ENCODE measurements at regions not wholly inside any gene's neighbourhood (a gene's known extent, or its start where the extent isn't known, plus 50 kb on each side); places are given as distances from the start of the nearest gene placed in this dataset.

DNA sequence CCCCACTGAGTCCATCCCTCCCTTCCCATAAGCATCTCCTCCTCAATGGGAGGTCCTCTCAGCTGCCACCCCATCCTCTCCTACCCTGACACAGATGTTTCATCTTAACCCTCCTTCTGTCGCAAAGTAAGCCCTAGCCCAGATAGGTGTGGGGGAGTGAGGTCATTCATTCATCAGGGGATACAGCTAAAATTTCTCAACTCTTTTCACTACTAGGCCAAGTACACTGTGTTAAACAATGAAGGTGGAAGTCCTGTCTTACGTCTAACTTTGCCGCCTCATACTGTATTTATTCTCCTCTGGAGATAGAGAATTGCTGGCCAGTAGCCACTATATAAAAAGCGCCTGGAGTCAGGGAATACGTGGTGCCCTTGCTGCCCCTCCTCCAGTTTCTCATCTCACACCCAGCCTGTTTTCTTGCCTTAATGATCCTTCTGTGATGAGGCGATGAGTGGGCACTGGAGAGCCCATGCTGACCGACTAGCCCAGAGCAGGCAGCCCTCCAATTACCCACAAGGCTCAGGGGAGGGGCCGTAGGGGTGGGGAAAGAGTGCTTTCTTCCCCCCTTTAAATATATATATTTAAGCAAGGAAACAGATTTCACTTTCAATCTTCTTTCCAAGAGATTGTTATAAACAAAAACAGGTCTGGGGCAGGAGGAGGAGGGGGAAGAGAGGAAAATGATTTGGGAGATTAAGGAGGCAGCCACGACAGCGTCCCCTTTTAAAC is 149.5 kb downstream of the PJA1 start:
- no peaks in the 10 kb centered on the region for H3K79me2 ChIP-seq (ENCODE audit: control insufficient read depth, insufficient read depth, low read length, unreplicated experiment)
- H3K27ac ChIP-seq (ENCODE audit: low read depth, low read length): no peak overlapping the region
- H3K4me3 ChIP-seq (ENCODE audit: low read depth, low read length): no peak overlapping the region
- no peak overlapping the region for H2AFZ ChIP-seq (ENCODE audit: low read length, unreplicated experiment)
- no peaks in the 10 kb centered on the region for H3K36me3 ChIP-seq (ENCODE audit: insufficient read depth, low read length)
- no peaks in the 10 kb centered on the region for H3K4me1 ChIP-seq (ENCODE audit: control insufficient read depth, insufficient read depth, low read length, unreplicated experiment)
- no peaks in the 10 kb centered on the region for H3K27me3 ChIP-seq (ENCODE audit: insufficient read depth, low read length)

DNA sequence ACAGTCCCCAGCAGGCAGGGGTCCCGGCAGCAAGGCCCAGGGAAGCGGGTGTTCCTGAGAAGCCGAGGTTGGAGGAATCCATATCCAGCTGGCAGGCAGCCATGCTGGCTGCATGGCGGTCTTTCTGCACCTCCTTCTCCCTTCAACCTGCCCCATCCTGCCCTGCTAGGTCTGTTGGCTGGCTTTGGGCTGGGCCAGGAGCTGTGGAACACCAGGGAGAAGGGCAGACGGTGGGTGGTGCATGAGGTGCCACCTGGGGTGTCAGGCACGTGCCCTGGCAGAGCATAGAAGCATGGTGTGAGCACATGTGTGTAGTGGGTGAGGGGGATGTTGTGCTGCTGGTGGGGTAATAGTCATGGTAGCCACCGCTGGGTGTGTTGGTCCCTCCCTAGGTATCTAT is 150.1 kb downstream of the PJA1 start:
- Histone ChIP-seq H3K36me3 (ENCODE audit: insufficient read depth, low read length) (no peaks in the 10 kb centered on the region), H3K79me2 (ENCODE audit: control insufficient read depth, insufficient read depth, low read length, unreplicated experiment) (no peaks in the 10 kb centered on the region), H3K4me1 (ENCODE audit: control insufficient read depth, insufficient read depth, low read length, unreplicated experiment) (no peaks in the 10 kb centered on the region), H3K4me3 (ENCODE audit: low read depth, low read length) (no peak overlapping the region), H3K27ac (ENCODE audit: low read depth, low read length) (no peak overlapping the region), H3K27me3 (ENCODE audit: insufficient read depth, low read length) (no peaks in the 10 kb centered on the region), H2AFZ (ENCODE audit: low read length, unreplicated experiment) (no peak overlapping the region)

DNA sequence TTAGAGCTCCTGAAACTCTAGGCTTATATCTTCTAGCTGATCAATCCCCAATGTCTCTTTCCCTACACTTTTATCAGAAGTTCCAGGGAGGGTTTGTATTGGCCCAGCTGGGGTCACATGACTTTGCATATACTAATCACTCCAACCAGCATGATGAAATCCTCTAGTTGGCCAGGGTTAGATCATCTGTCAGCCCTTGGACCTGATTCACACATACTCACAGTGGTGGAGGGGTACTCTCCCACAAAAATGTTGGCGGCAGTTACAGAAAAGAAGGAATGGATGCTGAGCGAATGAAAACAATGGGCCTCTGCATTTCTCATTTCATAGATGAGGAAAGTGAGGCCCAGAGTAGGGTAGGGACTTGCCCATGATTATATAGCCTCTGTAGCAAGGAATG is 151.1 kb downstream of the PJA1 start:
- no peak overlapping the region for H2AFZ ChIP-seq (ENCODE audit: low read length, unreplicated experiment)
- no peak overlapping the region for H3K4me3 ChIP-seq (ENCODE audit: low read depth, low read length)
- no peaks in the 10 kb centered on the region for H3K4me1 ChIP-seq (ENCODE audit: control insufficient read depth, insufficient read depth, low read length, unreplicated experiment)
- no peak overlapping the region for H3K27ac ChIP-seq (ENCODE audit: low read depth, low read length)
- H3K27me3 ChIP-seq (ENCODE audit: insufficient read depth, low read length): no peaks in the 10 kb centered on the region
- no peaks in the 10 kb centered on the region for H3K36me3 ChIP-seq (ENCODE audit: insufficient read depth, low read length)
- H3K79me2 ChIP-seq (ENCODE audit: control insufficient read depth, insufficient read depth, low read length, unreplicated experiment): no peaks in the 10 kb centered on the region

DNA sequence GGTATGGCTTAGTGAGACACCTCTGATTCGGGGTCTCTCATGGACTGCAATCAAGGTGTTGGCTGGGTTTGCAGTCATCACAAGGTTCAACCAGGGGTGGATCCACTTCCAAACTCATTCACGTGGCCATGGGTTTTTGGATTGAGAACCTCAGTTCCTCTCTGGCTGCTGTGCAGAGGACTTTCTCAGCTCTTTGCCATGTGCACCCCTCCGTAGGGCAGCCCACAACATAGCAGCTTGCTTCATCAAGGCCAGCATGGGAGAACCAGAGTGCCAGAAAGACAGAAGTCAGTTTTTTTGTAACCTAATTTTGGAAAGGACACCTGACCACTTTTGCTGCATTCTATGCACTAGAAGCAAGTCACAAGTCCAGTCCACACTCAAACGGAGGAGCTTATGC is 154.9 kb downstream of the PJA1 start:
- Histone ChIP-seq H3K27me3 (ENCODE audit: insufficient read depth, low read length) (no peaks in the 10 kb centered on the region), H3K27ac (ENCODE audit: low read depth, low read length) (no peak overlapping the region), H3K36me3 (ENCODE audit: insufficient read depth, low read length) (no peaks in the 10 kb centered on the region), H3K4me3 (ENCODE audit: low read depth, low read length) (no peak overlapping the region), H3K79me2 (ENCODE audit: control insufficient read depth, insufficient read depth, low read length, unreplicated experiment) (no peaks in the 10 kb centered on the region), H3K4me1 (ENCODE audit: control insufficient read depth, insufficient read depth, low read length, unreplicated experiment) (no peaks in the 10 kb centered on the region), H2AFZ (ENCODE audit: low read length, unreplicated experiment) (no peak overlapping the region)

DNA sequence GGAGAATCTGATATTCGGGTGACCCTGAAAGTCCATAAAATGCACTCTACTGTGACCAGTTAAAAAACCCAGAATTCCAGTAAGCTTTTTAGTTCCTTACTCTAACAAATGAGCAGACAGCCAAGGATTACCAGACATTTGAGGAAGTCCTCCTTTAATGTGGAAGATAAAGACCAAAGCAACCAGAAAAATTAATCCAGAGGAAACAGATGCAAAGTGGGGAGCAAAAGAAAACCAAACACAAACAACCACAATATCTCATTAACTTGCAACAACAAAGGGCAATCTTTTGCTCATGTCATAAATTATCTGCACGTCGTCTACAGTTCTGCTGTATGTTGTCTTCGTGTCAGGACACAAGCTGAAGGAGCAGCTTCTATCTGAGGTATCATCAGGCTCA is 164.4 kb downstream of the PJA1 start:
- H2AFZ ChIP-seq (ENCODE audit: low read length, unreplicated experiment): no peak overlapping the region
- no peaks in the 10 kb centered on the region for H3K79me2 ChIP-seq (ENCODE audit: control insufficient read depth, insufficient read depth, low read length, unreplicated experiment)
- H3K27ac ChIP-seq (ENCODE audit: low read depth, low read length): no peak overlapping the region
- no peak overlapping the region for H3K4me3 ChIP-seq (ENCODE audit: low read depth, low read length)
- H3K27me3 ChIP-seq (ENCODE audit: insufficient read depth, low read length): no peaks in the 10 kb centered on the region
- peaks cover 11% of the 10 kb centered on the region for H3K4me1 ChIP-seq (ENCODE audit: control insufficient read depth, insufficient read depth, low read length, unreplicated experiment)
- H3K36me3 ChIP-seq (ENCODE audit: insufficient read depth, low read length): no peaks in the 10 kb centered on the region

DNA sequence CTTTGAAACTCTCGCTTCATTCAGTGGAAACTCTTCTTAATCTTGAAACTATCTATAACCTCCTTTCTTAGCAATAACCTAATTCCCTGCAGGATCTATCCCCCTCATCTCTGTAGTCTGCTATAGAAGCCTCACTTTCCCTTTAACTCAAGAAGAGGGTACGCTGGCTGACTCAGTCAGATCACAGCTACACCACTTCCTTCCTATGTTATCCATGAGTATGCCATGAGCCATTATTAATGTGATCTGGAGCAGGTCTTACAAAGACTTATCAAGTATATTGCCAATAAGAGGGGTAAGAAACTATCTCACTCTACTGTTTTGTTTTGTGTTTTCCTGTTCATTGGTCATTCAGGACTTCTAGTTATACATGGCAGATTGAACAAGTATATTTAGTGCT is 165.3 kb downstream of the PJA1 start:
- Histone ChIP-seq H3K4me3 (ENCODE audit: low read depth, low read length) (no peak overlapping the region), H3K36me3 (ENCODE audit: insufficient read depth, low read length) (no peaks in the 10 kb centered on the region), H2AFZ (ENCODE audit: low read length, unreplicated experiment) (no peak overlapping the region), H3K79me2 (ENCODE audit: control insufficient read depth, insufficient read depth, low read length, unreplicated experiment) (no peaks in the 10 kb centered on the region), H3K27me3 (ENCODE audit: insufficient read depth, low read length) (no peaks in the 10 kb centered on the region), H3K27ac (ENCODE audit: low read depth, low read length) (no peak overlapping the region), H3K4me1 (ENCODE audit: control insufficient read depth, insufficient read depth, low read length, unreplicated experiment) (peaks cover 17% of the 10 kb centered on the region)

DNA sequence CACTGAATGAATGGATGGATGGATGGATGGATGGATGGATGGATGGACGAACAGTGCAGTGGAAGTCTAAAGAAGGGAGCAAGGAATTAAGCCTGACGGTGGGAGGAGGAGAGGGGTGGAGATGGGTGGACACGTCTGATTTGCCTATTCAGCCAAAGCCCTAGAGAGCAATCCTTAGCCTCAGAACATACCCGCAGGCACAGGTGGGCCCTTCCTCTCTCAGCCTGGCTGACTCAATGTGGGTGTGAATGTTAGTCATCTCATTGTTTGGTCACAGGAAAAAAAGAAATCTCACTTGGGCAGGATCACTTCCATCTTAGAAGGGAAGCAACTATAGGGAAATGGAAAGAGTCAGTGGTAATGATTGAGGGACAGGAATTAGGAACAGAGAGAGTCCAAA is 165.9 kb downstream of the PJA1 start:
- H3K4me3 ChIP-seq (ENCODE audit: low read depth, low read length): no peak overlapping the region
- no peak overlapping the region for H3K27ac ChIP-seq (ENCODE audit: low read depth, low read length)
- H2AFZ ChIP-seq (ENCODE audit: low read length, unreplicated experiment): no peak overlapping the region
- no peaks in the 10 kb centered on the region for H3K36me3 ChIP-seq (ENCODE audit: insufficient read depth, low read length)
- no peaks in the 10 kb centered on the region for H3K79me2 ChIP-seq (ENCODE audit: control insufficient read depth, insufficient read depth, low read length, unreplicated experiment)
- H3K27me3 ChIP-seq (ENCODE audit: insufficient read depth, low read length): no peaks in the 10 kb centered on the region
- H3K4me1 ChIP-seq (ENCODE audit: control insufficient read depth, insufficient read depth, low read length, unreplicated experiment): peaks cover 17% of the 10 kb centered on the region

DNA sequence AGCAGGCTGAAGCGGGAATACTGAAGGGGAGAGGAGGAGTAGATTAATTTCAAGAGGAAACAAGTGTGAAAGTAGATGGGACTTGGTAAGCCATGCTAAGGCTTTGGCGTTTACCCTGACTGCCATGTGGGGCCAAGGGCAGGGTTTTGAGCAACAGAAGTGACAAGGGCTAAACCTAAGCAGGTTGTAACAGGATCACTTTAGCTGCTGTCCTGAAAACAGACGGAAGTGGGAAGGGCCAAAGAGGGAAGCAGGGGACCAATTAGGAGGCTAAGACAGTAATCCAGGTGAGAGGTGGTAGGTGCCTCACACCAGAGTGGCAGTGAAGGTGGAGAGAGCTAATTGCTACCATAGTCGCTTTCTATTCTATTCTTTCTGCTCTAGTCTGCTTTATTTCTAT is 166.5 kb downstream of the PJA1 start:
- no peak overlapping the region for H3K27ac ChIP-seq (ENCODE audit: low read depth, low read length)
- peaks cover 17% of the 10 kb centered on the region for H3K4me1 ChIP-seq (ENCODE audit: control insufficient read depth, insufficient read depth, low read length, unreplicated experiment)
- H3K36me3 ChIP-seq (ENCODE audit: insufficient read depth, low read length): no peaks in the 10 kb centered on the region
- H3K79me2 ChIP-seq (ENCODE audit: control insufficient read depth, insufficient read depth, low read length, unreplicated experiment): no peaks in the 10 kb centered on the region
- no peaks in the 10 kb centered on the region for H3K27me3 ChIP-seq (ENCODE audit: insufficient read depth, low read length)
- no peak overlapping the region for H3K4me3 ChIP-seq (ENCODE audit: low read depth, low read length)
- H2AFZ ChIP-seq (ENCODE audit: low read length, unreplicated experiment): no peak overlapping the region

DNA sequence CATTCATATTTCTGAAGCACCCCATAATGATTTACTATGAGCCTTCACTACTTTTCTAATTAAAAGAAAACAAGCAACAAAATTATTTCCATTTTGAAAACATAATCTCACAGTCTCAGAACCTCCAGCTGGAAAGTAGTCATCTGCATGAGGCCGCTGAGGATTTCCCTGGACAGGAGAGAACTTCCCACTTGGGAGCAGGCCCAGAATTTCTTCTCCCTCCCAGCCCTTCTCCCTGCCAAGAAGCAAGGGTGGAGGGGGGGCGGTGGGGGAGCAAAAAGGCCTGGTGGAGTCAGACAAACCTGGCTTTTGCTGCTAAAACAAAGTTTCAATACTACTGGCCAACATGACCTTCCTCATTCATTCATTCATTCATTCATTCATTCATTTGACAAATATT is 167.3 kb downstream of the PJA1 start:
- Histone ChIP-seq H3K27me3 (ENCODE audit: insufficient read depth, low read length) (no peaks in the 10 kb centered on the region), H3K36me3 (ENCODE audit: insufficient read depth, low read length) (no peaks in the 10 kb centered on the region)

DNA sequence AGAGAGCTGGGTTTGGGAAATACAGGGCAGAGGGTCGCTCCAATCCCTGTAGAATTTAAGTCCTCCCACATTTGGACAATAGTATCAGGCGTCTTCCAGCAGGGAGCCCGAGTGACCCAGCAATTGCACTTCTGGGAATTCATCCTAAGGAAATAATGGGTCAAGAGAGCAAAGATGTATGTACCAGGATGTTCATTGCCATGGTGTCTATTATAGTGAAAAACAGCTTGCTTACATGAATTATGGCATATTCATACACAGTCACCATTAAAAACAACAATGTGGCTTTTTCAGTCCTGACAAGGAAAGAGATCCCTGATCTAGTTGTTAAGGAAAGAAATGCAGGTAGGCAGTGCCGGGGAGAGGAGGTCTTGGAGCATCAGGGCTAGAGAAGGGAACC is 167.7 kb downstream of the PJA1 start:
- Histone ChIP-seq H3K36me3 (ENCODE audit: insufficient read depth, low read length) (no peaks in the 10 kb centered on the region), H3K4me1 (ENCODE audit: control insufficient read depth, insufficient read depth, low read length, unreplicated experiment) (peaks cover 17% of the 10 kb centered on the region), H3K79me2 (ENCODE audit: control insufficient read depth, insufficient read depth, low read length, unreplicated experiment) (no peaks in the 10 kb centered on the region), H2AFZ (ENCODE audit: low read length, unreplicated experiment) (no peak overlapping the region), H3K27me3 (ENCODE audit: insufficient read depth, low read length) (no peaks in the 10 kb centered on the region), H3K27ac (ENCODE audit: low read depth, low read length) (no peak overlapping the region; the same call in 1 of the 2 replicates), H3K4me3 (ENCODE audit: low read depth, low read length) (no peak overlapping the region)

More for the DNA sequence above, 167.3 kb downstream of the PJA1 start:
- no peak overlapping the region for H3K4me3 ChIP-seq (ENCODE audit: low read depth, low read length)
- H3K4me1 ChIP-seq (ENCODE audit: control insufficient read depth, insufficient read depth, low read length, unreplicated experiment): peaks cover 17% of the 10 kb centered on the region
- H3K79me2 ChIP-seq (ENCODE audit: control insufficient read depth, insufficient read depth, low read length, unreplicated experiment): no peaks in the 10 kb centered on the region
- H2AFZ ChIP-seq (ENCODE audit: low read length, unreplicated experiment): no peak overlapping the region
- H3K27ac ChIP-seq (ENCODE audit: low read depth, low read length): no peak overlapping the region; the same call in 1 of the 2 replicates

DNA sequence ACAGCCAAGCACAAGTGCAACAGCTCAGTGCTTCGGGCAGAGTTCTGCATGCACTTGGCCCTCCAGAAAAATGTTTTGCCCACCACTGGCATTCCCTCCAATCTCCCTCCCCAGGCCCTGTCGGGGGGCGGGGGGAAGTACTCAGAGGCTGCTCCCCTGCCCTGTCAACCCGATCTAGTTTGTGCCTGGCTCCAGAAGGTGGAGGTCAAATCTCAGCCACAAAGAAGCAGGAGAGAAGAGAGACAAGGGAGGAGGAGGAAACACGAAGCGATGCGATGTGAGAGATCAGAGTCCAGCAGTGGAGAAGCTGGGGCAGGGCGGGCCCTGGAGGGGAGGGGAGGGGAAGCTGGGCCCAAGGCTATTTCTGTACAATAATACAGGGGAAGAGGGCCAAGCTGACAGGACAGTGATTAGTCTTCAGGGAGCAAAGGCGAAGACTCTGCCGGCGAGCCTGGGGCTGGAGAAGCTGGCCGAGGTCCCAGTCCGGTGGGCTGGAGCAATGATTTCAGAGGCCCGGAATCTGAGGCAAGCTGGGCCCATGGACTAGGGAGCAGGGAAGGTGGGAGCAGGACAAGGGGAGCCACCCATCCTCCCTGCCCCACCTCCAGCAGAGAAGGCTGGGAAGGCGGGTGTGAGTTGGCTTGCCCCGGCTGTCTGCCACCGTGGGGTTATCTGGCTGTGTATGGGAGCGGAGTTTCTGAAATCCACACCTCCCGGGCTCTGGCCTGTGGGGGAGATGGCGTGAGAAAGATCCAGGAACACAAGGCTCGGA is 167.1 kb downstream of the EFNB1 start:
- Histone ChIP-seq H3K79me2 (ENCODE audit: control insufficient read depth, insufficient read depth, low read length, unreplicated experiment) (no peaks in the 10 kb centered on the region), H3K4me1 (ENCODE audit: control insufficient read depth, insufficient read depth, low read length, unreplicated experiment) (peaks cover 17% of the 10 kb centered on the region), H3K27ac (ENCODE audit: low read depth, low read length) (no peak overlapping the region), H3K4me3 (ENCODE audit: low read depth, low read length) (no peak overlapping the region), H2AFZ (ENCODE audit: low read length, unreplicated experiment) (no peak overlapping the region), H3K36me3 (ENCODE audit: insufficient read depth, low read length) (no peaks in the 10 kb centered on the region), H3K27me3 (ENCODE audit: insufficient read depth, low read length) (no peaks in the 10 kb centered on the region)
